Keratinocyte (primary cell): ENCODE measurements at regions not wholly inside any gene's neighbourhood (a gene's known extent, or its start where the extent isn't known, plus 50 kb on each side); places are given as distances from the start of the nearest gene placed in this dataset.

Experiments
- CTCF ChIP-seq, 3 experiments: IDR thresholded peaks in 1 of 3; conservative IDR thresholded peaks in 1 of 3; optimal IDR thresholded peaks in 1 of 3; 2 replicates in 2 of 3; 3 replicates in 1 of 3; pipeline versions ENCODE3 to v1.5.1; 2011; ENCODE audit warnings: low read length in 3 of 3, mild to moderate bottlenecking in 3 of 3, moderate library complexity in 2 of 3, control low read depth in 1 of 3, inconsistent platforms in 1 of 3; ENCODE audit not compliant: insufficient read depth in 2 of 3; ENCODE audit errors: extremely low read depth in 1 of 3
- EZH2 ChIP-seq: IDR thresholded peaks from one replicate; pipeline ENCODE4 v1.6.1; 2012; ENCODE audit warnings: inconsistent platforms, mild to moderate bottlenecking, low read length, moderate library complexity

- TF ChIP-seq CTCF (optimal IDR thresholded peaks at IDR 0.05 in 1 of 3, IDR thresholded peaks at IDR 0.05 in 1 of 3, conservative IDR thresholded peaks at IDR 0.05 in 1 of 3; ENCODE audit: extremely low read depth in 1 of 3, insufficient read depth in 2 of 3, low read length in 3 of 3), result no peak
- TF ChIP-seq EZH2, result no peak
Observed at GRCh38 chr12:78455991-78456390, 408.6 kb upstream of the SYT1 start.
